ENCODE measurements at regions not wholly inside any gene's neighbourhood (a gene's known extent, or its start where the extent isn't known, plus 50 kb on each side); places are given as distances from the start of the nearest gene placed in this dataset.
A peak's percentile ranks its signal among the peaks of the same experiment; 100 is the strongest.

GRCh38 chr12:4987076-4988046 is 56.3 kb upstream of the KCNA5 start:
- ChIA-PET CTCF (no interaction called here), POLR2A (ENCODE audit: unreplicated experiment) (no interaction called here)
- no peaks in the 10 kb centered on the region for H3K4me1 ChIP-seq (replicated peaks; ENCODE audit: insufficient read depth)
- H2AFZ ChIP-seq = no peak overlapping the region
- no peak overlapping the region for H3K4me2 ChIP-seq
- H3F3A ChIP-seq (ENCODE audit: insufficient read depth, low read depth) = no peaks in the 10 kb centered on the region
- no peak for DNase-seq
- H3K4me3 ChIP-seq = no peak overlapping the region
- no peaks in the 10 kb centered on the region for H3K79me2 ChIP-seq (ENCODE audit: low read depth)
- peaks cover 86% of the 10 kb centered on the region for H3K27me3 ChIP-seq (ENCODE audit: insufficient read depth, low read depth)
- TF ChIP-seq EZH2 (IDR thresholded peaks at IDR 0.05; ENCODE audit: low read depth) (peak; percentile 88), CTCF (conservative IDR thresholded peaks at IDR 0.05) (no peak)
- intact Hi-C loops (cut with micrococcal nuclease; ENCODE audit: unreplicated experiment) = no loop called here
- H3K9me2 ChIP-seq (ENCODE audit: insufficient read depth) = no peaks in the 10 kb centered on the region
- no peaks in the 10 kb centered on the region for H3K36me3 ChIP-seq (ENCODE audit: low read depth)
- no peaks in the 10 kb centered on the region; the same call in 1 of the 2 replicates for H4K20me1 ChIP-seq (ENCODE audit: insufficient read depth)
- H3K9me3 ChIP-seq (ENCODE audit: insufficient read depth, low read depth) = no peaks in the 10 kb centered on the region
- no peak overlapping the region for H3K27ac ChIP-seq
- BruUV-seq (replicated peaks) = no TSS peak

GRCh38 chr12:4991373-4991772 is 52.3 kb upstream of the KCNA5 start:
- no peak overlapping the region for H3K4me2 ChIP-seq
- no peak overlapping the region for H2AFZ ChIP-seq
- H3K4me1 ChIP-seq (replicated peaks; ENCODE audit: insufficient read depth) = no peaks in the 10 kb centered on the region
- no peaks in the 10 kb centered on the region for H3F3A ChIP-seq (ENCODE audit: insufficient read depth, low read depth)
- ChIA-PET CTCF (no interaction called here), POLR2A (ENCODE audit: unreplicated experiment) (no interaction called here)
- H3K4me3 ChIP-seq = no peak overlapping the region
- no peak for DNase-seq
- no peak for TF ChIP-seq CTCF (conservative IDR thresholded peaks at IDR 0.05)
- TF ChIP-seq EZH2 (IDR thresholded peaks at IDR 0.05; ENCODE audit: low read depth) = no peak
- intact Hi-C loops (cut with micrococcal nuclease; ENCODE audit: unreplicated experiment) = no loop called here
- H3K27ac ChIP-seq = no peak overlapping the region
- H3K9me2 ChIP-seq (ENCODE audit: insufficient read depth) = no peaks in the 10 kb centered on the region
- no peaks in the 10 kb centered on the region; the same call in 1 of the 2 replicates for H4K20me1 ChIP-seq (ENCODE audit: insufficient read depth)
- no peaks in the 10 kb centered on the region for H3K79me2 ChIP-seq (ENCODE audit: low read depth)
- H3K27me3 ChIP-seq (ENCODE audit: insufficient read depth, low read depth) = peaks cover 86% of the 10 kb centered on the region
- H3K9me3 ChIP-seq (ENCODE audit: insufficient read depth, low read depth) = no peaks in the 10 kb centered on the region
- no peaks in the 10 kb centered on the region for H3K36me3 ChIP-seq (ENCODE audit: low read depth)
- BruUV-seq (replicated peaks) = no TSS peak

GRCh38 chr12:4991801-4992200 is 51.9 kb upstream of the KCNA5 start:
- Histone ChIP-seq H3K4me1 (replicated peaks; ENCODE audit: insufficient read depth) (no peaks in the 10 kb centered on the region), H3K9me2 (ENCODE audit: insufficient read depth) (no peaks in the 10 kb centered on the region), H3K79me2 (ENCODE audit: low read depth) (no peaks in the 10 kb centered on the region), H3K36me3 (ENCODE audit: low read depth) (no peaks in the 10 kb centered on the region), H3K27me3 (ENCODE audit: insufficient read depth, low read depth) (peaks cover 85% of the 10 kb centered on the region), H3K27ac (no peak overlapping the region), H4K20me1 (ENCODE audit: insufficient read depth) (no peaks in the 10 kb centered on the region; the same call in 1 of the 2 replicates), H3K4me3 (no peak overlapping the region), H3F3A (ENCODE audit: insufficient read depth, low read depth) (no peaks in the 10 kb centered on the region), H3K9me3 (ENCODE audit: insufficient read depth, low read depth) (no peaks in the 10 kb centered on the region), H3K4me2 (no peak overlapping the region), H2AFZ (no peak overlapping the region)
- BruUV-seq (replicated peaks) = no TSS peak
- ChIA-PET POLR2A (ENCODE audit: unreplicated experiment) (no interaction called here), CTCF (no interaction called here)
- TF ChIP-seq EZH2 (IDR thresholded peaks at IDR 0.05; ENCODE audit: low read depth) = no peak
- no peak for TF ChIP-seq CTCF (conservative IDR thresholded peaks at IDR 0.05)
- intact Hi-C loops (cut with micrococcal nuclease; ENCODE audit: unreplicated experiment) = no loop called here
- DNase-seq = no peak
